Astrocyte (in vitro differentiated cells and primary cell): ENCODE measurements at regions not wholly inside any gene's neighbourhood (a gene's known extent, or its start where the extent isn't known, plus 50 kb on each side); places are given as distances from the start of the nearest gene placed in this dataset.
A peak's percentile ranks its signal among the peaks of the same experiment; 100 is the strongest.
"Not testable (repeated sequence)": the region's sequence is repeated elsewhere in the genome, so short reads cannot be mapped to it uniquely, and the experiment has no call there.

ENCODE experiments used
- DNase-seq: peaks from one replicate; pipeline ENCODE4 v3.0.0-alpha.2; 2010; ENCODE audit warnings: low read depth
- FAIRE-seq: peaks from 2 replicates; lab custom pipeline; 2011; peaks lifted over from hg19 to GRCh38; lab: Jason Lieb, UNC
- H2AFZ ChIP-seq: 2 replicates; pipeline ENCODE4 v1.6.0; 2012; ENCODE audit warnings: low read depth, low read length, inconsistent platforms
- H3K27ac ChIP-seq: 2 replicates; pipeline ENCODE4 v1.5.1; 2011; ENCODE audit warnings: low read depth, low read length, inconsistent platforms
- H3K27me3 ChIP-seq: 2 replicates; pipeline ENCODE4 v1.6.0; 2011; ENCODE audit warnings: low read length, inconsistent platforms; ENCODE audit not compliant: insufficient read depth
- H3K36me3 ChIP-seq: 2 replicates; pipeline ENCODE4 v1.5.1; 2011; ENCODE audit warnings: low read length, inconsistent platforms; ENCODE audit not compliant: insufficient read depth
- H3K4me1 ChIP-seq: 2 replicates; pipeline ENCODE4 v1.5.1; 2011; ENCODE audit warnings: low read length, inconsistent platforms; ENCODE audit not compliant: insufficient read depth
- H3K4me2 ChIP-seq: 2 replicates; pipeline ENCODE4 v1.6.0; 2012; ENCODE audit warnings: low read length, inconsistent platforms
- H3K4me3 ChIP-seq: 2 replicates; pipeline ENCODE4 v1.5.1; 2011; ENCODE audit warnings: low read depth, mild to moderate bottlenecking, low read length, inconsistent platforms; ENCODE audit not compliant: insufficient read depth
- H3K79me2 ChIP-seq: 2 replicates; pipeline ENCODE4 v1.6.0; 2012; ENCODE audit warnings: mild to moderate bottlenecking, low read length, inconsistent platforms; ENCODE audit not compliant: insufficient read depth
- H3K9ac ChIP-seq: 2 replicates; pipeline ENCODE4 v1.6.0; 2012; ENCODE audit warnings: mild to moderate bottlenecking, low read length, inconsistent platforms
- H3K9me3 ChIP-seq: 2 replicates; pipeline ENCODE4 v1.5.1; 2012; ENCODE audit warnings: low read depth, mild to moderate bottlenecking, low read length, inconsistent platforms; ENCODE audit not compliant: insufficient read depth
- H4K20me1 ChIP-seq: 2 replicates; pipeline ENCODE4 v1.6.0; 2012; ENCODE audit warnings: low read length, inconsistent platforms; ENCODE audit not compliant: insufficient read depth
- H3K27ac Mint-ChIP-seq: one replicate; pipeline ENCODE4 v1.8.0; 2021; ENCODE audit warnings: mild to moderate bottlenecking, mixed read lengths; ENCODE audit not compliant: unreplicated experiment
- H3K27me3 Mint-ChIP-seq: one replicate; pipeline ENCODE4 v1.8.0; 2021; ENCODE audit warnings: low read depth, mixed read lengths; ENCODE audit not compliant: unreplicated experiment
- H3K36me3 Mint-ChIP-seq: one replicate; pipeline ENCODE4 v1.8.0; 2021; ENCODE audit warnings: low read depth, mixed read lengths; ENCODE audit not compliant: unreplicated experiment
- H3K4me1 Mint-ChIP-seq: one replicate; pipeline ENCODE4 v1.8.0; 2021; ENCODE audit warnings: low read depth, mixed read lengths; ENCODE audit not compliant: unreplicated experiment
- H3K4me3 Mint-ChIP-seq: one replicate; pipeline ENCODE4 v1.8.0; 2021; ENCODE audit warnings: mild to moderate bottlenecking, moderate library complexity, mixed read lengths; ENCODE audit not compliant: unreplicated experiment
- H3K9me3 Mint-ChIP-seq: one replicate; pipeline ENCODE4 v1.8.0; 2021; ENCODE audit warnings: mild to moderate bottlenecking, mixed read lengths; ENCODE audit not compliant: unreplicated experiment
- CTCF ChIP-seq: IDR thresholded peaks from 2 replicates; pipeline ENCODE4 v1.5.1; 2011; ENCODE audit warnings: low read depth, mild to moderate bottlenecking, inconsistent platforms, low read length, moderate library complexity; ENCODE audit not compliant: insufficient read depth
- EZH2 ChIP-seq: IDR thresholded peaks from 2 replicates; pipeline ENCODE4 v1.6.1; 2012; ENCODE audit warnings: mild to moderate bottlenecking, low read length, inconsistent platforms; ENCODE audit not compliant: insufficient read depth

- no peak for FAIRE-seq
- no peak overlapping the region for H3K27ac Mint-ChIP-seq
- H3K9me3 Mint-ChIP-seq: no peaks in the 10 kb centered on the region
- no peaks in the 10 kb centered on the region for H3K36me3 Mint-ChIP-seq
- no peak overlapping the region for H3K4me2 ChIP-seq
- H3K79me2 ChIP-seq: no peaks in the 10 kb centered on the region
- no peak overlapping the region for H3K9ac ChIP-seq
- TF ChIP-seq EZH2 (no peak), CTCF (no peak)
- peaks cover 14% of the 10 kb centered on the region for H3K4me1 Mint-ChIP-seq
- H3K4me1 ChIP-seq: no peaks in the 10 kb centered on the region
- H4K20me1 ChIP-seq: no peaks in the 10 kb centered on the region
- H2AFZ ChIP-seq: no peak overlapping the region
- no peak overlapping the region for H3K4me3 Mint-ChIP-seq
- no peak overlapping the region for H3K4me3 ChIP-seq
- DNase-seq: no peak
- H3K27ac ChIP-seq: no peak overlapping the region
- H3K27me3 Mint-ChIP-seq: no peaks in the 10 kb centered on the region
- H3K36me3 ChIP-seq: no peaks in the 10 kb centered on the region
- H3K9me3 ChIP-seq: no peaks in the 10 kb centered on the region
- H3K27me3 ChIP-seq: no peaks in the 10 kb centered on the region
Observed at GRCh38 chr6:137630666-137631065, 136.5 kb upstream of the OLIG3 start.

GRCh38 chr6:137631323-137631722 is 137.1 kb upstream of the OLIG3 start:
- no peaks in the 10 kb centered on the region for H3K4me1 ChIP-seq
- no peaks in the 10 kb centered on the region for H3K79me2 ChIP-seq
- peak overlapping the region; percentile 41 for H3K27ac Mint-ChIP-seq
- no peaks in the 10 kb centered on the region for H3K27me3 Mint-ChIP-seq
- no peak overlapping the region for H3K9ac ChIP-seq
- peaks cover 17% of the 10 kb centered on the region for H3K4me1 Mint-ChIP-seq
- no peak overlapping the region for H3K4me3 Mint-ChIP-seq
- H3K9me3 ChIP-seq: no peaks in the 10 kb centered on the region
- H3K36me3 Mint-ChIP-seq: no peaks in the 10 kb centered on the region
- no peaks in the 10 kb centered on the region for H3K9me3 Mint-ChIP-seq
- no peak overlapping the region for H3K27ac ChIP-seq
- H3K4me2 ChIP-seq: no peak overlapping the region
- FAIRE-seq (no peak), DNase-seq (peak; percentile 7)
- H3K27me3 ChIP-seq: no peaks in the 10 kb centered on the region
- TF ChIP-seq EZH2: no peak
- no peak for TF ChIP-seq CTCF
- H3K36me3 ChIP-seq: no peaks in the 10 kb centered on the region
- no peaks in the 10 kb centered on the region for H4K20me1 ChIP-seq
- no peak overlapping the region for H2AFZ ChIP-seq
- H3K4me3 ChIP-seq: no peak overlapping the region

GRCh38 chr6:137634177-137634576 is 140.0 kb upstream of the OLIG3 start:
- H3K9me3 ChIP-seq, H3K27me3 Mint-ChIP-seq, H3K4me3 ChIP-seq, H3K27ac Mint-ChIP-seq, H3K79me2 ChIP-seq, FAIRE-seq, DNase-seq, H3K4me2 ChIP-seq, H3K27ac ChIP-seq, H2AFZ ChIP-seq, H3K4me3 Mint-ChIP-seq, H3K36me3 ChIP-seq, H3K36me3 Mint-ChIP-seq, H3K9ac ChIP-seq, H3K9me3 Mint-ChIP-seq, H3K4me1 ChIP-seq, H4K20me1 ChIP-seq, H3K27me3 ChIP-seq: not testable (repeated sequence)
- H3K4me1 Mint-ChIP-seq: peaks cover 31% of the 10 kb centered on the region
